K562 (cell line): ENCODE measurements at regions not wholly inside any gene's neighbourhood (a gene's known extent, or its start where the extent isn't known, plus 50 kb on each side); places are given as distances from the start of the nearest gene placed in this dataset.

Experiments used
- ATAC-seq: fragments of 200-7000 bp; cut with Tn5 transposase; 3 replicates; pipeline ENCODE4 v1.9.1; 2020; ENCODE audit warnings: moderate library complexity
- BruUV-seq: library from RNA; stranded (reverse); fragments of 400-500 nt; replicated peaks from 2 replicates; lab custom pipeline; 2021; lab: Mats Ljungman, UMichigan
- CTCF ChIA-PET: fragments of 300-600 bp; formaldehyde crosslinking; extraction: SDS; loops from one replicate; lab custom pipeline; 2021; ENCODE audit warnings: low intra/inter-chr PET ratio; lab: Yijun Ruan, JAX
- POLR2A ChIA-PET: fragments of 300-600, 350-650 bp; sonication (Branson Sonifier 250); formaldehyde crosslinking; extraction: SDS; loops from one replicate; lab custom pipeline; 2021; ENCODE audit warnings: antibody characterized with exemption, inconsistent platforms; lab: Yijun Ruan, JAX
- DNase-seq, 4 experiments: peaks; one replicate each; pipeline versions ENCODE4 v3.0.0 to v3.0.0-alpha.2; 2011 to 2018; ENCODE audit warnings: low spot score in 3 of 4, mixed read lengths in 3 of 4; ENCODE audit errors: extremely low read depth in 1 of 4
- FAIRE-seq: peaks from 2 replicates; lab custom pipeline; 2011; peaks lifted over from hg19 to GRCh38; lab: Jason Lieb, UNC
- H2AFZ ChIP-seq: 2 replicates; pipeline ENCODE4 v1.6.0; 2011; ENCODE audit warnings: low read depth, low read length, control low read depth, inconsistent platforms
- H3K27ac ChIP-seq: fragments of 200-600 bp; 3 replicates; pipeline ENCODE4 v1.8.0; 2011; ENCODE audit warnings: low read depth, mild to moderate bottlenecking, control low read depth, inconsistent platforms, low read length, moderate library complexity, mixed read lengths; ENCODE audit errors: extremely low read depth
- H3K27me3 ChIP-seq, 2 experiments: fragments of 300-600 bp in 1 of 2; 2 replicates in 1 of 2; 3 replicates in 1 of 2; pipeline versions ENCODE4 v1.6.0 to v1.8.0; 2011; ENCODE audit warnings: inconsistent platforms in 2 of 2, low read length in 2 of 2, mild to moderate bottlenecking in 1 of 2, mixed read lengths in 1 of 2, moderate library complexity in 1 of 2; ENCODE audit not compliant: control insufficient read depth in 2 of 2, insufficient read depth in 2 of 2
- H3K36me3 ChIP-seq: fragments of 300-600 bp; 3 replicates; pipeline ENCODE4 v1.8.0; 2011; ENCODE audit warnings: mild to moderate bottlenecking, low read length, inconsistent platforms; ENCODE audit not compliant: control insufficient read depth, insufficient read depth
- H3K4me1 ChIP-seq, 2 experiments: fragments of 200-600 bp in 1 of 2; replicated peaks in 1 of 2; 2 replicates in 1 of 2; 3 replicates in 1 of 2; pipeline versions ENCODE4 v1.5.1 to v1.8.0; 2011; ENCODE audit warnings: inconsistent platforms in 2 of 2, low read length in 2 of 2, mild to moderate bottlenecking in 1 of 2, mixed read lengths in 1 of 2, moderate library complexity in 1 of 2; ENCODE audit not compliant: control insufficient read depth in 2 of 2, insufficient read depth in 2 of 2
- H3K4me2 ChIP-seq: 2 replicates; pipeline ENCODE4 v1.6.1; 2011; ENCODE audit warnings: low read length, control low read depth, inconsistent platforms, mixed read lengths; ENCODE audit not compliant: insufficient read depth
- H3K4me3 ChIP-seq: fragments of 200-600 bp; sonication (generic), shearing (Covaris generic); 2 replicates; pipeline ENCODE4 v1.5.1; 2016; ENCODE audit warnings: control low read depth, inconsistent platforms
- H3K79me2 ChIP-seq: fragments of 200-600 bp; 3 replicates; pipeline ENCODE4 v1.8.0; 2011; ENCODE audit warnings: low read length, inconsistent platforms; ENCODE audit not compliant: control insufficient read depth, insufficient read depth
- H3K9ac ChIP-seq, 2 experiments: 2 replicates each; pipeline versions ENCODE4 v1.6.0 to v1.6.1; 2011; ENCODE audit warnings: low read depth in 2 of 2, low read length in 2 of 2, control low read depth in 1 of 2, inconsistent platforms in 1 of 2, mild to moderate bottlenecking in 1 of 2, mixed read lengths in 1 of 2; ENCODE audit not compliant: insufficient read depth in 1 of 2
- H3K9me1 ChIP-seq: one replicate; pipeline ENCODE4 v1.6.0; 2011; ENCODE audit warnings: inconsistent platforms, mild to moderate bottlenecking, low read length, moderate library complexity; ENCODE audit not compliant: control insufficient read depth, insufficient read depth
- H3K9me3 ChIP-seq: replicated peaks from 2 replicates; pipeline ENCODE4 v1.5.1; 2011; ENCODE audit warnings: low read depth, low read length, inconsistent platforms; ENCODE audit not compliant: control insufficient read depth, insufficient read depth
- H4K20me1 ChIP-seq: replicated peaks from 2 replicates; pipeline ENCODE4 v1.6.1; 2011; ENCODE audit warnings: low read length, inconsistent platforms, mixed read lengths; ENCODE audit not compliant: control insufficient read depth, insufficient read depth
- DMBX1 ChIP-seq: fragments of 250-450 bp; sonication (Bioruptor Pico); IDR thresholded peaks from 2 replicates; pipeline ENCODE4 v1.8.0; 2022; ENCODE audit warnings: inconsistent platforms, mild to moderate bottlenecking, moderate library complexity, borderline replicate concordance
- HMGN3 ChIP-seq: IDR thresholded peaks from 2 replicates; pipeline ENCODE4 v1.6.1; 2011; ENCODE audit warnings: borderline replicate concordance, low read depth, mild to moderate bottlenecking, mixed read lengths, low read length; ENCODE audit not compliant: insufficient read length; ENCODE audit errors: extremely low read depth
- JUNB ChIP-seq: fragments of 450-650 bp; formaldehyde crosslinking; conservative IDR thresholded peaks from 2 replicates; pipeline ENCODE4 v1.4.0; 2020; ENCODE audit warnings: mild to moderate bottlenecking
- MCM7 ChIP-seq, 2 experiments: fragments of 450-650 bp; IDR thresholded peaks; 2 replicates each; pipeline ENCODE4 v1.6.1; 2016 to 2018
- NR1H2 ChIP-seq: sonication (generic); formaldehyde crosslinking; IDR thresholded peaks from 2 replicates; pipeline ENCODE4 v1.4.0; 2020; ENCODE audit warnings: mild to moderate bottlenecking, missing genetic modification reagents
- RBM17 ChIP-seq: fragments of 200-400 bp; formaldehyde crosslinking; IDR thresholded peaks from 2 replicates; pipeline ENCODE4 v1.6.1; 2017; ENCODE audit warnings: low read depth, mild to moderate bottlenecking, low read length, borderline replicate concordance
- RFX5 ChIP-seq: IDR thresholded peaks from 2 replicates; pipeline ENCODE4 v1.6.1; 2011; ENCODE audit warnings: low read depth, mild to moderate bottlenecking, improper control_type of control experiment, low read length
- ZBTB7A ChIP-seq: IDR thresholded peaks from 2 replicates; pipeline ENCODE4 v1.6.1; 2011; ENCODE audit warnings: low read depth, mild to moderate bottlenecking, low read length, moderate library complexity, borderline replicate concordance; ENCODE audit not compliant: control insufficient read depth
- ZNF224 ChIP-seq: sonication (generic); formaldehyde crosslinking; IDR thresholded peaks from 2 replicates; pipeline ENCODE4 v1.8.0; 2022; ENCODE audit warnings: mild to moderate bottlenecking, missing genetic modification reagents
- ZNF444 ChIP-seq: fragments of 250-450 bp; sonication (Bioruptor Pico); IDR thresholded peaks from 2 replicates; pipeline ENCODE4 v1.4.0; 2020; ENCODE audit warnings: mild to moderate bottlenecking, moderate library complexity
- ZNF77 ChIP-seq: fragments of 250-450 bp; sonication (Bioruptor Pico); IDR thresholded peaks from 2 replicates; pipeline ENCODE4 v1.5.0; 2020
- WGBS: fragments of 100-300 bp; shearing (Covaris generic); methylation state at CpG from one replicate; pipeline ENCODE4 v1.1.6; 2016; ENCODE audit warnings: low coverage, mixed read lengths; ENCODE audit not compliant: insufficient coverage; ENCODE audit errors: missing lambda C conversion rate; 5-methylcytosine and 5-hydroxymethylcytosine counted together
- in situ Hi-C: fragments of 300-500 bp; cut with MboI; formaldehyde crosslinking; loops from 4 replicates; pipeline ENCODE4 v1.15.0; 2018; ENCODE audit warnings: inconsistent platforms, mixed read lengths
- intact Hi-C: fragments of 100-400 bp; cut with micrococcal nuclease; formaldehyde crosslinking; loops from 2 replicates; pipeline ENCODE4 v1.14.2; 2022
- TF ChIP-seq, protein P1 (sequence below): fragments of 450-650 bp; IDR thresholded peaks from 2 replicates; pipeline ENCODE4 v1.7.0; 2016; ENCODE audit warnings: borderline replicate concordance
- TF ChIP-seq, protein P2 (sequence below), 2 experiments: fragments of 450-650 bp; IDR thresholded peaks; 2 replicates each; pipeline ENCODE4 v1.6.1; 2016
- TF ChIP-seq, protein P3 (sequence below), 2 experiments: fragments of 200-800 bp in 1 of 2; sonication (Bioruptor generic) in 1 of 2; sonication (generic) in 1 of 2; formaldehyde crosslinking in 1 of 2; IDR thresholded peaks in 1 of 2; conservative IDR thresholded peaks in 1 of 2; 2 replicates each; pipeline versions ENCODE4 v1.5.0 to v1.6.1; 2016 to 2020; ENCODE audit warnings: missing compliant biosample characterization in 1 of 2, missing genetic modification characterization in 1 of 2, missing genetic modification reagents in 1 of 2
- TF ChIP-seq, protein P4 (sequence below): fragments of 250-450 bp; sonication (Bioruptor Pico); IDR thresholded peaks from 2 replicates; pipeline ENCODE4 v1.5.0; 2022; ENCODE audit warnings: mild to moderate bottlenecking

DNA sequence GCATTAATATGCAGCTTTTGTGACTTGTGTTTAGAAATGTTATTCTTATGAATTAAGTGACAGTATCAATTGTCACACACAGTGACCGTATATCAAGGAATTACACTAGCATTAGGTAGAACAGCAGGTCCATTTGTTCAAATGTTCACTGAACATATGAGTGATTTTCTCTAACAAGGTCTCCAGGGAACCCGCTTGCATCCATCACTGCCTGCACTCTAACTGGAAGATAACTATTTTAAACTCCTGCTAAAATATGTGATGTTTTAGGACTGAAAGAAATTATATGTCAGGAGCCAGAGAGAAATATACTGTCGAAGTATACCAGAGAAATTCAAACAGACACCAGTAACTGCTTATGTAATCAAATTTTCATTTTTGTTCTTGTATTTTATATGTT lies 1395.7 kb downstream of the PCDH18 start:
- BruUV-seq: no TSS peak
- Histone ChIP-seq H3K27me3 (no peaks in the 10 kb centered on the region), H3K79me2 (no peaks in the 10 kb centered on the region), H3K36me3 (no peaks in the 10 kb centered on the region), H3K4me1 (no peaks in the 10 kb centered on the region), H4K20me1 (no peaks in the 10 kb centered on the region), H3K27ac (no peak overlapping the region), H3K9ac (no peak overlapping the region), H3K9me3 (no peaks in the 10 kb centered on the region; the same call in 1 of the 2 replicates), H3K4me3 (no peak overlapping the region), H2AFZ (no peak overlapping the region), H3K9me1 (no peaks in the 10 kb centered on the region), H3K4me2 (no peak overlapping the region)
- intact Hi-C loops: no loop called here
- FAIRE-seq: no peak
- TF ChIP-seq ZNF444 (CRISPR knock-in tag): no peak
- no peak for TF ChIP-seq ZNF224 (CRISPR knock-in tag)
- TF ChIP-seq NR1H2 (CRISPR knock-in tag): no peak
- TF ChIP-seq, protein P1, sequence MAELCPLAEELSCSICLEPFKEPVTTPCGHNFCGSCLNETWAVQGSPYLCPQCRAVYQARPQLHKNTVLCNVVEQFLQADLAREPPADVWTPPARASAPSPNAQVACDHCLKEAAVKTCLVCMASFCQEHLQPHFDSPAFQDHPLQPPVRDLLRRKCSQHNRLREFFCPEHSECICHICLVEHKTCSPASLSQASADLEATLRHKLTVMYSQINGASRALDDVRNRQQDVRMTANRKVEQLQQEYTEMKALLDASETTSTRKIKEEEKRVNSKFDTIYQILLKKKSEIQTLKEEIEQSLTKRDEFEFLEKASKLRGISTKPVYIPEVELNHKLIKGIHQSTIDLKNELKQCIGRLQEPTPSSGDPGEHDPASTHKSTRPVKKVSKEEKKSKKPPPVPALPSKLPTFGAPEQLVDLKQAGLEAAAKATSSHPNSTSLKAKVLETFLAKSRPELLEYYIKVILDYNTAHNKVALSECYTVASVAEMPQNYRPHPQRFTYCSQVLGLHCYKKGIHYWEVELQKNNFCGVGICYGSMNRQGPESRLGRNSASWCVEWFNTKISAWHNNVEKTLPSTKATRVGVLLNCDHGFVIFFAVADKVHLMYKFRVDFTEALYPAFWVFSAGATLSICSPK: no peak
- TF ChIP-seq RFX5: no peak
- TF ChIP-seq JUNB: no peak
- TF ChIP-seq, protein P2, sequence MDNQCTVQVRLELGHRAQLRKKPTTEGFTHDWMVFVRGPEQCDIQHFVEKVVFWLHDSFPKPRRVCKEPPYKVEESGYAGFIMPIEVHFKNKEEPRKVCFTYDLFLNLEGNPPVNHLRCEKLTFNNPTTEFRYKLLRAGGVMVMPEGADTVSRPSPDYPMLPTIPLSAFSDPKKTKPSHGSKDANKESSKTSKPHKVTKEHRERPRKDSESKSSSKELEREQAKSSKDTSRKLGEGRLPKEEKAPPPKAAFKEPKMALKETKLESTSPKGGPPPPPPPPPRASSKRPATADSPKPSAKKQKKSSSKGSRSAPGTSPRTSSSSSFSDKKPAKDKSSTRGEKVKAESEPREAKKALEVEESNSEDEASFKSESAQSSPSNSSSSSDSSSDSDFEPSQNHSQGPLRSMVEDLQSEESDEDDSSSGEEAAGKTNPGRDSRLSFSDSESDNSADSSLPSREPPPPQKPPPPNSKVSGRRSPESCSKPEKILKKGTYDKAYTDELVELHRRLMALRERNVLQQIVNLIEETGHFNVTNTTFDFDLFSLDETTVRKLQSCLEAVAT (IDR thresholded peaks at IDR 0.05): no peak
- TF ChIP-seq RBM17: no peak
- no peak for TF ChIP-seq HMGN3
- TF ChIP-seq MCM7 (IDR thresholded peaks at IDR 0.05): no peak
- TF ChIP-seq ZBTB7A: no peak
- TF ChIP-seq, protein P3, sequence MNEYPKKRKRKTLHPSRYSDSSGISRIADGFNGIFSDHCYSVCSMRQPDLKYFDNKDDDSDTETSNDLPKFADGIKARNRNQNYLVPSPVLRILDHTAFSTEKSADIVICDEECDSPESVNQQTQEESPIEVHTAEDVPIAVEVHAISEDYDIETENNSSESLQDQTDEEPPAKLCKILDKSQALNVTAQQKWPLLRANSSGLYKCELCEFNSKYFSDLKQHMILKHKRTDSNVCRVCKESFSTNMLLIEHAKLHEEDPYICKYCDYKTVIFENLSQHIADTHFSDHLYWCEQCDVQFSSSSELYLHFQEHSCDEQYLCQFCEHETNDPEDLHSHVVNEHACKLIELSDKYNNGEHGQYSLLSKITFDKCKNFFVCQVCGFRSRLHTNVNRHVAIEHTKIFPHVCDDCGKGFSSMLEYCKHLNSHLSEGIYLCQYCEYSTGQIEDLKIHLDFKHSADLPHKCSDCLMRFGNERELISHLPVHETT (CRISPR knock-in tag; conservative IDR thresholded peaks at IDR 0.05 in 1 of 2, IDR thresholded peaks at IDR 0.05 in 1 of 2): no peak
- TF ChIP-seq ZNF77 (CRISPR knock-in tag): no peak
- TF ChIP-seq DMBX1: no peak
- TF ChIP-seq, protein P4, sequence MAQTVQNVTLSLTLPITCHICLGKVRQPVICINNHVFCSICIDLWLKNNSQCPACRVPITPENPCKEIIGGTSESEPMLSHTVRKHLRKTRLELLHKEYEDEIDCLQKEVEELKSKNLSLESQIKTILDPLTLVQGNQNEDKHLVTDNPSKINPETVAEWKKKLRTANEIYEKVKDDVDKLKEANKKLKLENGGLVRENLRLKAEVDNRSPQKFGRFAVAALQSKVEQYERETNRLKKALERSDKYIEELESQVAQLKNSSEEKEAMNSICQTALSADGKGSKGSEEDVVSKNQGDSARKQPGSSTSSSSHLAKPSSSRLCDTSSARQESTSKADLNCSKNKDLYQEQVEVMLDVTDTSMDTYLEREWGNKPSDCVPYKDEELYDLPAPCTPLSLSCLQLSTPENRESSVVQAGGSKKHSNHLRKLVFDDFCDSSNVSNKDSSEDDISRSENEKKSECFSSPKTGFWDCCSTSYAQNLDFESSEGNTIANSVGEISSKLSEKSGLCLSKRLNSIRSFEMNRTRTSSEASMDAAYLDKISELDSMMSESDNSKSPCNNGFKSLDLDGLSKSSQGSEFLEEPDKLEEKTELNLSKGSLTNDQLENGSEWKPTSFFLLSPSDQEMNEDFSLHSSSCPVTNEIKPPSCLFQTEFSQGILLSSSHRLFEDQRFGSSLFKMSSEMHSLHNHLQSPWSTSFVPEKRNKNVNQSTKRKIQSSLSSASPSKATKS: no peak
- 4% methylated on average over 3 of the region's 3 CpGs for WGBS
- no peak for ATAC-seq
- POLR2A ChIA-PET: no interaction called here
- in situ Hi-C loops: no loop called here
- DNase-seq: no peak
- CTCF ChIA-PET: no interaction called here
